Lower lobe of right lung (tissue), 2 donors: ENCODE measurements at regions not wholly inside any gene's neighbourhood (a gene's known extent, or its start where the extent isn't known, plus 50 kb on each side); places are given as distances from the start of the nearest gene placed in this dataset.

Experiments used
- ATAC-seq, 2 donors: fragments of 200-7000 bp; cut with Tn5 transposase; one replicate each; pipeline ENCODE4 v1.9.1; 2020 to 2022; ENCODE audit warnings: mild to moderate bottlenecking in 2 of 2, moderate library complexity in 2 of 2
- DNase-seq: peaks from one replicate; pipeline ENCODE4 v3.0.0-alpha.2; 2020
- H3K27ac ChIP-seq: fragments of 200-600 bp; one replicate; pipeline ENCODE4 v1.8.0; 2022
- H3K27me3 ChIP-seq: fragments of 200-600 bp; one replicate; pipeline ENCODE4 v1.8.0; 2022; ENCODE audit warnings: low read depth
- H3K36me3 ChIP-seq: fragments of 200-600 bp; one replicate; pipeline ENCODE4 v1.8.0; 2022; ENCODE audit warnings: mild to moderate bottlenecking
- H3K4me1 ChIP-seq: fragments of 200-600 bp; one replicate; pipeline ENCODE4 v1.8.0; 2022
- H3K4me3 ChIP-seq: fragments of 200-600 bp; one replicate; pipeline ENCODE4 v1.8.0; 2022; ENCODE audit warnings: mild to moderate bottlenecking
- H3K9me3 ChIP-seq: fragments of 200-600 bp; one replicate; pipeline ENCODE4 v1.8.0; 2022
- CTCF ChIP-seq: fragments of 200-600 bp; IDR thresholded peaks from one replicate; pipeline ENCODE4 v1.8.0; 2022; ENCODE audit warnings: antibody characterized with exemption, mild to moderate bottlenecking
- intact Hi-C: fragments of 100-400 bp; cut with DNase I; formaldehyde crosslinking; loops from one replicate; pipeline ENCODE4 v1.11.0; 2022
- donor health status: DM: no; HTN: yes; CAD: no; lungs with severe emphysema.

- Histone ChIP-seq H3K27me3 (no peaks in the 10 kb centered on the region), H3K4me3 (no peak overlapping the region), H3K36me3 (no peaks in the 10 kb centered on the region), H3K4me1 (no peaks in the 10 kb centered on the region), H3K9me3 (peaks cover 97% of the 10 kb centered on the region), H3K27ac (no peak overlapping the region)
- ATAC-seq (no peak), DNase-seq (no peak)
- intact Hi-C loops = no loop called here
- TF ChIP-seq CTCF = no peak
These were observed 1594.9 kb downstream of the UQCRFS1 start for GRCh38 chr19:27618006-27618405.

GRCh38 chr19:27580906-27581305 lies 1632.0 kb downstream of the UQCRFS1 start:
- intact Hi-C loops = no loop called here
- no peak for TF ChIP-seq CTCF
- H3K27me3 ChIP-seq = no peaks in the 10 kb centered on the region
- no peak overlapping the region for H3K27ac ChIP-seq
- H3K9me3 ChIP-seq = peaks cover 51% of the 10 kb centered on the region
- no peak overlapping the region for H3K4me3 ChIP-seq
- no peaks in the 10 kb centered on the region for H3K4me1 ChIP-seq
- H3K36me3 ChIP-seq = no peaks in the 10 kb centered on the region
- DNase-seq (no peak), ATAC-seq (no peak)
